Sigmoid colon (tissue), 6 donors: ENCODE measurements at regions not wholly inside any gene's neighbourhood (a gene's known extent, or its start where the extent isn't known, plus 50 kb on each side); places are given as distances from the start of the nearest gene placed in this dataset.

ENCODE experiments used
- DNase-seq: peaks from one replicate; pipeline ENCODE4 v3.0.0-alpha.2; 2019
- H3K27ac ChIP-seq, 4 donors: fragments of 200-600 bp; sonication (generic); one replicate each; pipeline ENCODE4 v1.5.1; 2016 to 2019; ENCODE audit warnings: mild to moderate bottlenecking in 1 of 4
- H3K27me3 ChIP-seq, 3 donors: fragments of 200-600 bp; sonication (generic); one replicate each; pipeline ENCODE4 v1.5.1; 2019; ENCODE audit warnings: mild to moderate bottlenecking in 1 of 3
- H3K36me3 ChIP-seq, 4 donors: fragments of 200-600 bp; sonication (generic); one replicate each; pipeline ENCODE4 v1.5.1; 2016 to 2019
- H3K4me1 ChIP-seq, 4 donors: fragments of 200-600 bp; sonication (generic); one replicate each; pipeline ENCODE4 v1.5.1; 2017 to 2019
- H3K4me3 ChIP-seq, 4 donors: fragments of 200-600 bp; sonication (generic); one replicate each; pipeline ENCODE4 v1.5.1; 2017 to 2019; ENCODE audit warnings: mild to moderate bottlenecking in 2 of 4, moderate library complexity in 1 of 4
- H3K9me3 ChIP-seq, 4 donors: fragments of 200-600 bp in 3 of 4; sonication (generic) in 3 of 4; one replicate each; pipeline versions ENCODE4 v1.5.1 to v1.6.1; 2013 to 2019
- EP300 ChIP-seq, 4 donors: sonication (generic); formaldehyde crosslinking; IDR thresholded peaks; one replicate each; pipeline ENCODE4 v1.6.1; 2017; ENCODE audit warnings: antibody characterized with exemption in 4 of 4
- POLR2A ChIP-seq, 2 donors: fragments of 450-650 bp; IDR thresholded peaks; one replicate each; pipeline ENCODE4 v1.6.1; 2016; ENCODE audit warnings: antibody characterized with exemption in 2 of 2, mild to moderate bottlenecking in 2 of 2, moderate library complexity in 2 of 2
- POLR2AphosphoS5 ChIP-seq, 4 donors: sonication (generic); formaldehyde crosslinking; IDR thresholded peaks; one replicate each; pipeline ENCODE4 v1.6.1; 2017; ENCODE audit warnings: antibody characterized with exemption in 4 of 4
- WGBS, 2 donors: extraction: QIAGEN DNeasy Blood & Tissue Kit; methylation state at CpG; one replicate each; pipeline ENCODE4 v1.1.7; 2013; 5-methylcytosine and 5-hydroxymethylcytosine counted together
- intact Hi-C: fragments of 100-400 bp; cut with DNase I; formaldehyde crosslinking; loops from one replicate; pipeline ENCODE4 v1.15.1; 2023
- TF ChIP-seq, protein P1 (sequence below), 4 experiments: fragments of 450-650 bp in 3 of 4; fragments of 200-600 bp in 1 of 4; IDR thresholded peaks; one replicate each; pipeline ENCODE4 v1.5.1; 2016 to 2019; ENCODE audit warnings: antibody characterized with exemption in 4 of 4, mild to moderate bottlenecking in 3 of 4, moderate library complexity in 2 of 4
- donor health status: healthy with polysubstance abuse.
- donor health status: healthy.

DNA sequence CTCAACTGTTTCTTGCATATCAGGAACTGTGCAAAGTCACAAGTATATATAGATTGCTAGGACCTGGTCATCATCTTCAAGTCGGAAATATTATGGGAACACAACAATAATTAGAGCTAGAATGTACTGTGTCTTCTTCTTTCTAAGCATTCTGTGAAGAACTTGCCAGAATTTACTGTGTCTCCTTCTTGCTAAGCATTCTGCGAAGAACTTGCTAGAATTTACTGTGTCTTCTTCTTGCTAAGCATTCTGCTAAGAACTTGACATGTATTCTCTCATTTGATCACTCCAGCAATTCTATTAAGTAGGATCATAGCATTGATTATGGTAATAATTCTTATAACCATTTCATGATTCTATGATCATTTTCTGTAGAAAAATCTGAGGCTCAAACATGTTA, 231.7 kb downstream of the FOXL1 start:
- no peak for DNase-seq
- no peaks in the 10 kb centered on the region for H3K4me1 ChIP-seq
- 90 to 92% methylated on average over 2 of the region's 2 CpGs for WGBS, 2 donors
- no peak overlapping the region for H3K27ac ChIP-seq
- H3K9me3 ChIP-seq: no peaks in the 10 kb centered on the region
- H3K4me3 ChIP-seq: no peak overlapping the region
- no peaks in the 10 kb centered on the region for H3K36me3 ChIP-seq
- H3K27me3 ChIP-seq: peaks cover 3 to 56% (median 18%) of the 10 kb centered on the region in 3 donors
- TF ChIP-seq POLR2AphosphoS5 (IDR thresholded peaks at IDR 0.05): no peak
- TF ChIP-seq EP300 (IDR thresholded peaks at IDR 0.05): no peak
- TF ChIP-seq, protein P1, sequence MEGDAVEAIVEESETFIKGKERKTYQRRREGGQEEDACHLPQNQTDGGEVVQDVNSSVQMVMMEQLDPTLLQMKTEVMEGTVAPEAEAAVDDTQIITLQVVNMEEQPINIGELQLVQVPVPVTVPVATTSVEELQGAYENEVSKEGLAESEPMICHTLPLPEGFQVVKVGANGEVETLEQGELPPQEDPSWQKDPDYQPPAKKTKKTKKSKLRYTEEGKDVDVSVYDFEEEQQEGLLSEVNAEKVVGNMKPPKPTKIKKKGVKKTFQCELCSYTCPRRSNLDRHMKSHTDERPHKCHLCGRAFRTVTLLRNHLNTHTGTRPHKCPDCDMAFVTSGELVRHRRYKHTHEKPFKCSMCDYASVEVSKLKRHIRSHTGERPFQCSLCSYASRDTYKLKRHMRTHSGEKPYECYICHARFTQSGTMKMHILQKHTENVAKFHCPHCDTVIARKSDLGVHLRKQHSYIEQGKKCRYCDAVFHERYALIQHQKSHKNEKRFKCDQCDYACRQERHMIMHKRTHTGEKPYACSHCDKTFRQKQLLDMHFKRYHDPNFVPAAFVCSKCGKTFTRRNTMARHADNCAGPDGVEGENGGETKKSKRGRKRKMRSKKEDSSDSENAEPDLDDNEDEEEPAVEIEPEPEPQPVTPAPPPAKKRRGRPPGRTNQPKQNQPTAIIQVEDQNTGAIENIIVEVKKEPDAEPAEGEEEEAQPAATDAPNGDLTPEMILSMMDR (IDR thresholded peaks at IDR 0.05): no peak
- no peak for TF ChIP-seq POLR2A (IDR thresholded peaks at IDR 0.05)
- intact Hi-C loops: no loop called here

DNA sequence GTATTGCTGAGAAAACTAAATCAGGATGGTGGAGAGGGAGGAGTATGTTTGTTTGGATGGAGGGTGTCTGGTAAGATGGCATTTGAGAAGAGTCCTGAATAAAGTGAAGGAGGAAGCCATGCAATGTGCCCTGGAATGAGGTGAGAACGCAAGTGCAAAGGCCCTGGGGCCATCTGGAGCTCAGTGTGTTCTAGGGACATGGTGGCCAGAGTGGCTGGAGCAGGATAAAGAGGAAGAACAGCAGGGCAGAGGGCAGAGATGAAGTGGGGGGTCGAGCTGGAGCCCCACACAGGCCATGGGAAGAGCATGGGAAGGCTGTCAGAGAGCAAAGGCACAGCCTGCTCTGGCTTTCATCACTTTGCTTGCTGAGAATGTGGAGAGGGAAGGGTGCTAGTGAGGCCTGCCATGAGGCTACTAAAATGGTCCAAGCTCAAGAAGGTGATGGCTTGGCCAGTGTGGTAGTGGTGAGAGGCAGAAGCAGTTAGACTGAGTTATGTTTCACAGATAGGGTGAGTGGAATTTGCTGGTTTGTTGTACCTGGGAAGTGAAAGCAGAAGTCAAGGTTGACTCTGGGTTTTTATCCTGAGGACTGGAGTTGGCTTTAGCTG, 234.1 kb downstream of the FOXL1 start:
- Histone ChIP-seq H3K36me3 (no peaks in the 10 kb centered on the region), H3K27me3 (peaks cover 0 to 52% (median 8%) of the 10 kb centered on the region in 3 donors), H3K9me3 (no peaks in the 10 kb centered on the region), H3K27ac (no peak overlapping the region), H3K4me1 (no peaks in the 10 kb centered on the region), H3K4me3 (no peak overlapping the region)
- 50 to 54% methylated on average over 2 of the region's 2 CpGs for WGBS, 2 donors
- TF ChIP-seq, protein P1 (IDR thresholded peaks at IDR 0.05): no peak
- TF ChIP-seq POLR2A (IDR thresholded peaks at IDR 0.05) (no peak), POLR2AphosphoS5 (IDR thresholded peaks at IDR 0.05) (no peak), EP300 (IDR thresholded peaks at IDR 0.05) (no peak)
- intact Hi-C loops: no loop called here
- peak; percentile 3 for DNase-seq

DNA sequence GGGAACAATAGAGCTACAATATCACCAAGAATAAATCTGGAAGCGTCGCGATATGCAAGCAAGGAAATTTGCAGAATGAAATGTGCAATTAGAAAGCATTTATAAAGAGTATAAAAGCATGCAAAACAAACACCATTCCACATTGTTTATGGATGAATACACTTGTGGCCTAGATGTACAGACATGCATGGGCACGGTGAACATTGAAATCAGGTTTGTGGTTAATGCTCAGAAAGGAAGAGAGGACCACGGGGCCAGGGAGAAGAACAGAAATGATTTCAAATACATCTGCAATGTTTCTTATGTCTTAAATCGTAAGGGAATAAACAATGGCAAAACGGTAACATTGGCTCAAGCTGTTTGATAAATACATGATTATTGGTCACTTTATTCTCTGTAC, 235.9 kb downstream of the FOXL1 start:
- 77 to 84% methylated on average over 7 of the region's 7 CpGs for WGBS, 2 donors
- no peak for DNase-seq
- Histone ChIP-seq H3K4me1 (no peaks in the 10 kb centered on the region), H3K36me3 (no peaks in the 10 kb centered on the region), H3K27ac (no peak overlapping the region), H3K9me3 (no peaks in the 10 kb centered on the region), H3K4me3 (no peak overlapping the region), H3K27me3 (peaks cover 0 to 54% (median 1%) of the 10 kb centered on the region in 3 donors)
- TF ChIP-seq EP300 (IDR thresholded peaks at IDR 0.05): no peak
- intact Hi-C loops: no loop called here

DNA sequence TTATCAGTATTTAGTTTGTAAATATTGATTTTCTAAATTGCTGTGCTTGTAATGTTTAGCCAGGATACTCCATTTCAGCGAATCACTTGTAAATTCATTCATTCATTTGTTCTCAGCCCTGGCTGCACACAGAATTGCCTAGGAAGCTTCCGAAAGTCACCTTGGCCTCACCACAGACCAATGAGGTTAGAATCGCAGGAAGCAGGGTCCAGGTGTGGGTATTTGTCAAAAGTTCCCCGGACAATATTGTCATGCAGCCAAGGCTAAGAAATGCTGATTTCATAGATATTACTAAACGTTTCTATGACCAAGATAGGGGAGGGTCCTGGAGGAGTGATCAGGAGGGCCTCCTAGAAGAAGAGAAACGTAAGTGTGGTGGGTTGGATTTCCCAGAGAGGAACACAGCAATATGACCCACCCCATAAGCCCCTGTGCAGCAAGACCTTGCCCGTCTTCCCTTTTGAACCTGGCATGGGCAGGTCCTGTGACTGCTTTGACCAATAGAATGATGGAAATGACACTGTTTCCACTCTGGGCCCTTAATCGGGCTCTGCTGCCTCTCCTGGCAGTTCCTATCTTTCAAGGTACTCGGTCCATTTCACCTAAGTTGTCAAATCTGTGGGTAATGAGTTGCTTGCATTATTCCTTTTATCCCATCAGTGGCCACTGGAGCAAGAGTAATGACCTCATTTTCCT, 238.7 kb downstream of the FOXL1 start:
- 28 to 65% methylated on average over 9 of the region's 9 CpGs for WGBS, 2 donors

More for the DNA sequence above, 238.7 kb downstream of the FOXL1 start:
- TF ChIP-seq POLR2AphosphoS5 (IDR thresholded peaks at IDR 0.05): no peak
- no peak for TF ChIP-seq EP300 (IDR thresholded peaks at IDR 0.05)
- TF ChIP-seq, protein P1 (IDR thresholded peaks at IDR 0.05): no peak
- TF ChIP-seq POLR2A (IDR thresholded peaks at IDR 0.05): no peak
- intact Hi-C loops: no loop called here
- DNase-seq: no peak
- Histone ChIP-seq H3K27ac (no peak overlapping the region), H3K4me1 (no peaks in the 10 kb centered on the region), H3K4me3 (no peak overlapping the region), H3K9me3 (no peaks in the 10 kb centered on the region), H3K36me3 (no peaks in the 10 kb centered on the region), H3K27me3 (peaks cover 0 to 66% (median 0%) of the 10 kb centered on the region in 3 donors)
